ENCODE measurements at regions not wholly inside any gene's neighbourhood (a gene's known extent, or its start where the extent isn't known, plus 50 kb on each side); places are given as distances from the start of the nearest gene placed in this dataset.

- no peak for DNase-seq
Measured at GRCh38 chr14:87152693-87153092, 840.3 kb downstream of the GALC start.

- DNase-seq, result no peak
Measured at GRCh38 chr14:87149583-87150354, 843.2 kb downstream of the GALC start.

GRCh38 chr14:87148655-87149054 lies 844.3 kb downstream of the GALC start:
- no peak for DNase-seq

GRCh38 chr14:87142551-87143211 lies 850.3 kb downstream of the GALC start:
- DNase-seq, result no peak

GRCh38 chr14:87141801-87142200 lies 851.2 kb downstream of the GALC start:
- DNase-seq, result no peak

- DNase-seq, result no peak
Measured at GRCh38 chr14:87139299-87139698, 853.7 kb downstream of the GALC start.

GRCh38 chr14:87133073-87133801 lies 859.7 kb downstream of the GALC start:
- DNase-seq, result no peak

- no peak for DNase-seq
Measured at GRCh38 chr14:87131879-87132278, 861.1 kb downstream of the GALC start.

- DNase-seq, result no peak
Measured at GRCh38 chr14:87122166-87122565, 870.8 kb downstream of the GALC start.

GRCh38 chr14:87121716-87122115 lies 871.3 kb downstream of the GALC start:
- no peak for DNase-seq

- no peak for DNase-seq
Measured at GRCh38 chr14:87115234-87115633, 877.7 kb downstream of the GALC start.

GRCh38 chr14:87113286-87113685 lies 879.7 kb downstream of the GALC start:
- DNase-seq, result no peak

- DNase-seq, result no peak
Measured at GRCh38 chr14:87111741-87112140, 881.2 kb downstream of the GALC start.

GRCh38 chr14:87111126-87111525 lies 881.9 kb downstream of the GALC start:
- no peak for DNase-seq

- DNase-seq, result no peak
Measured at GRCh38 chr14:87109271-87109670, 883.7 kb downstream of the GALC start.

- no peak for DNase-seq
Measured at GRCh38 chr14:87108726-87109125, 884.3 kb downstream of the GALC start.

GRCh38 chr14:87102811-87103378 lies 890.1 kb downstream of the GALC start:
- no peak for DNase-seq

- DNase-seq, result no peak
Measured at GRCh38 chr14:87097015-87097414, 896.0 kb downstream of the GALC start.

GRCh38 chr14:87094913-87095312 lies 898.1 kb downstream of the GALC start:
- DNase-seq, result no peak

GRCh38 chr14:87088588-87088987 lies 904.4 kb downstream of the GALC start:
- no peak for DNase-seq

GRCh38 chr14:87087881-87088280 lies 905.1 kb downstream of the GALC start:
- DNase-seq, result no peak

- no peak for DNase-seq
Measured at GRCh38 chr14:87084908-87085307, 908.1 kb downstream of the GALC start.

GRCh38 chr14:87082917-87083316 lies 910.1 kb downstream of the GALC start:
- DNase-seq, result no peak

- DNase-seq, result no peak
Measured at GRCh38 chr14:87081004-87081403, 912.0 kb downstream of the GALC start.

Data from activated CD8-positive, alpha-beta memory T cell treated with anti-CD3 and anti-CD28 coated beads, Interleukin-2, amount 50 U/mL, for 48 hours (primary cell).